LNCAP (cell line): ENCODE measurements at regions not wholly inside any gene's neighbourhood (a gene's known extent, or its start where the extent isn't known, plus 50 kb on each side); places are given as distances from the start of the nearest gene placed in this dataset.

Experiments used
- CTCF ChIP-seq: fragments of 450-650 bp; IDR thresholded peaks from 2 replicates; pipeline ENCODE4 v1.5.1; 2017; ENCODE audit warnings: mild to moderate bottlenecking

GRCh38 chr13:88103824-88104223 is 432.7 kb downstream of the SLITRK5 start:
- no peak for TF ChIP-seq CTCF

GRCh38 chr13:88104576-88104975 is 433.4 kb downstream of the SLITRK5 start:
- no peak for TF ChIP-seq CTCF

- no peak for TF ChIP-seq CTCF
These were observed 436.4 kb downstream of the SLITRK5 start for GRCh38 chr13:88107570-88107969.

GRCh38 chr13:88112526-88112925 is 441.4 kb downstream of the SLITRK5 start:
- no peak for TF ChIP-seq CTCF

- no peak for TF ChIP-seq CTCF
These were observed 444.8 kb downstream of the SLITRK5 start for GRCh38 chr13:88115976-88116375.

GRCh38 chr13:88118952-88119351 is 447.8 kb downstream of the SLITRK5 start:
- TF ChIP-seq CTCF: no peak

- TF ChIP-seq CTCF: no peak
These were observed 453.0 kb downstream of the SLITRK5 start for GRCh38 chr13:88124142-88124541.

GRCh38 chr13:88125055-88125454 is 453.9 kb downstream of the SLITRK5 start:
- no peak for TF ChIP-seq CTCF
